ENCODE measurements at regions not wholly inside any gene's neighbourhood (a gene's known extent, or its start where the extent isn't known, plus 50 kb on each side); places are given as distances from the start of the nearest gene placed in this dataset.

- intact Hi-C loops (cut with DNase I): no loop called here
- 62 to 67% methylated on average over 4 of the region's 4 CpGs for WGBS, 2 donors
- H3K27me3 ChIP-seq: no peaks in the 10 kb centered on the region
Observed at GRCh38 chr17:72206376-72206775, 85.6 kb downstream of the SOX9 start.

GRCh38 chr17:72208832-72209231, 88.0 kb downstream of the SOX9 start:
- Histone ChIP-seq H3K27ac (no peak overlapping the region), H3K4me1 (peaks cover 8% of the 10 kb centered on the region in 2 donors), H3K9me3 (no peaks in the 10 kb centered on the region), H3K36me3 (no peaks in the 10 kb centered on the region), H3K4me3 (replicated peaks in 1 of 3) (no peak overlapping the region), H3K27me3 (no peaks in the 10 kb centered on the region)
- intact Hi-C loops (cut with DNase I): no loop called here
- no peak for DNase-seq
- TF ChIP-seq POLR2A (IDR thresholded peaks at IDR 0.05) (no peak), CTCF (IDR thresholded peaks at IDR 0.05) (no peak)

More at GRCh38 chr17:72206376-72206775, 85.6 kb downstream of the SOX9 start:
- Histone ChIP-seq H3K27ac (no peak overlapping the region), H3K4me1 (peaks cover under 1 to 2% of the 10 kb centered on the region in 2 donors), H3K9me3 (no peaks in the 10 kb centered on the region), H3K36me3 (no peaks in the 10 kb centered on the region), H3K4me3 (replicated peaks in 1 of 3) (no peak overlapping the region)
- TF ChIP-seq POLR2A (IDR thresholded peaks at IDR 0.05) (no peak), CTCF (IDR thresholded peaks at IDR 0.05) (no peak)
- DNase-seq: no peak

- Histone ChIP-seq H3K36me3 (no peaks in the 10 kb centered on the region), H3K27ac (no peak overlapping the region), H3K9me3 (no peaks in the 10 kb centered on the region), H3K4me3 (replicated peaks in 1 of 3) (no peak overlapping the region), H3K4me1 (peaks cover 8% of the 10 kb centered on the region in 2 donors), H3K27me3 (no peaks in the 10 kb centered on the region)
- DNase-seq: no peak
- intact Hi-C loops (cut with DNase I): no loop called here
- 72 to 83% methylated on average over 5 of the region's 5 CpGs for WGBS, 2 donors
- no peak for TF ChIP-seq CTCF (IDR thresholded peaks at IDR 0.05)
- no peak for TF ChIP-seq POLR2A (IDR thresholded peaks at IDR 0.05)
Observed at GRCh38 chr17:72212041-72212440, 91.2 kb downstream of the SOX9 start.

DNA sequence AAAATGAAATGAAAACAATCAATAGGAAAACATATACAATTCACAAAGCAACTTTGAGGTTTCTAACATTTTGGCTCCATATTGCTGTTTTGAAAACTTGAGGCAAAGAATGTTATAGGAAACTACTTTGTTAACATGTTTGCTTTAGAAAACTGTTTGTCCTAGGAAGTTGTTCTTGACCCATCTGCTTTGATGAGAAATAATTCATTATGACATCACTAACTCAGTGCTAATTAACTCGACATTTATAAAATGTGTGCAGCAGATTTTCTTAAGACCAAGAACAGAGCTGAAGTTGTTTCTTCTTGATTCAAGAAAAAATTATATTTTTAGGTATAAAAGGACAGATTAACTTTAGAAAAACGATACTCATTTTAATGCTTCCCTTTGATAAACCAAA, 94.7 kb downstream of the SOX9 start:
- DNase-seq: no peak
- H3K36me3 ChIP-seq: no peaks in the 10 kb centered on the region
- no peak overlapping the region for H3K4me3 ChIP-seq (replicated peaks in 1 of 3)
- H3K27me3 ChIP-seq: no peaks in the 10 kb centered on the region
- WGBS, 2 donors: 78 to 87% methylated on average over 2 of the region's 2 CpGs
- H3K27ac ChIP-seq: no peak overlapping the region
- TF ChIP-seq CTCF (IDR thresholded peaks at IDR 0.05) (no peak), POLR2A (IDR thresholded peaks at IDR 0.05) (no peak)
- H3K9me3 ChIP-seq: no peaks in the 10 kb centered on the region
- intact Hi-C loops (cut with DNase I): no loop called here
- peaks cover 8 to 12% of the 10 kb centered on the region in 2 donors for H3K4me1 ChIP-seq

GRCh38 chr17:72215928-72216327, 95.1 kb downstream of the SOX9 start:
- no peaks in the 10 kb centered on the region for H3K27me3 ChIP-seq
- 93 to 96% methylated on average over 7 of the region's 7 CpGs for WGBS, 2 donors
- intact Hi-C loops (cut with DNase I): no loop called here
- H3K9me3 ChIP-seq: no peaks in the 10 kb centered on the region
- peaks cover 8 to 12% of the 10 kb centered on the region in 2 donors for H3K4me1 ChIP-seq
- H3K36me3 ChIP-seq: no peaks in the 10 kb centered on the region
- H3K27ac ChIP-seq: no peak overlapping the region
- DNase-seq: no peak
- no peak overlapping the region for H3K4me3 ChIP-seq (replicated peaks in 1 of 3)
- TF ChIP-seq POLR2A (IDR thresholded peaks at IDR 0.05) (no peak), CTCF (IDR thresholded peaks at IDR 0.05) (no peak)

Measured in thyroid gland (tissue), 4 donors.